Neural progenitor cell (in vitro differentiated cells): ENCODE measurements at regions not wholly inside any gene's neighbourhood (a gene's known extent, or its start where the extent isn't known, plus 50 kb on each side); places are given as distances from the start of the nearest gene placed in this dataset.

Experiments
- EZH2 ChIP-seq: fragments of 200-600 bp; sonication (generic); IDR thresholded peaks from 2 replicates; pipeline ENCODE4 v1.6.1; 2017; ENCODE audit warnings: antibody characterized with exemption, mild to moderate bottlenecking, moderate library complexity
- EZH2phosphoT487 ChIP-seq: fragments of 200-600 bp; sonication (generic); IDR thresholded peaks from 2 replicates; pipeline ENCODE4 v1.6.1; 2017; ENCODE audit warnings: antibody characterized with exemption
- TF ChIP-seq, protein P1 (sequence below): fragments of 200-600 bp; sonication (generic); IDR thresholded peaks from 2 replicates; pipeline ENCODE4 v1.5.1; 2017; ENCODE audit warnings: antibody characterized with exemption, mild to moderate bottlenecking

DNA sequence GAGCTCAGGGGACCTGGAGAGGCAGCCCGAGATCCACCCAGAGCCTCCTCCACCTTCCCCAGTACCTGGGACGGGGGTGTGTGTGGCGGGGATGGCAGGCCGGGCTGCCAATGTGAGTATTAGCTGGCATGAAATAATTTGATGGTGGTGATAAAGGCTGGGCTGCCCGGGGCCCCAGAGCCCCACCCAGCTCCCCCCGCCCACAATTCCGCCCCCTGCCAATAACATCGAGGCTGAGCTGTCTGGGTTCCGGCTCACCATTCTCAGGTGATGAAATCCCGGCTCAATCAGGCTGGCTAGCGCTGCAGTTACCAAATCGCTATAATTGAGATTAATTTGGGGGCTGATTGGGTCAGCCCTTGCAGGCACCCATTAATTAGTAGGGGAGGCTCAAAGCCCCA is 103.8 kb upstream of the CASZ1 start:
- TF ChIP-seq, protein P1, sequence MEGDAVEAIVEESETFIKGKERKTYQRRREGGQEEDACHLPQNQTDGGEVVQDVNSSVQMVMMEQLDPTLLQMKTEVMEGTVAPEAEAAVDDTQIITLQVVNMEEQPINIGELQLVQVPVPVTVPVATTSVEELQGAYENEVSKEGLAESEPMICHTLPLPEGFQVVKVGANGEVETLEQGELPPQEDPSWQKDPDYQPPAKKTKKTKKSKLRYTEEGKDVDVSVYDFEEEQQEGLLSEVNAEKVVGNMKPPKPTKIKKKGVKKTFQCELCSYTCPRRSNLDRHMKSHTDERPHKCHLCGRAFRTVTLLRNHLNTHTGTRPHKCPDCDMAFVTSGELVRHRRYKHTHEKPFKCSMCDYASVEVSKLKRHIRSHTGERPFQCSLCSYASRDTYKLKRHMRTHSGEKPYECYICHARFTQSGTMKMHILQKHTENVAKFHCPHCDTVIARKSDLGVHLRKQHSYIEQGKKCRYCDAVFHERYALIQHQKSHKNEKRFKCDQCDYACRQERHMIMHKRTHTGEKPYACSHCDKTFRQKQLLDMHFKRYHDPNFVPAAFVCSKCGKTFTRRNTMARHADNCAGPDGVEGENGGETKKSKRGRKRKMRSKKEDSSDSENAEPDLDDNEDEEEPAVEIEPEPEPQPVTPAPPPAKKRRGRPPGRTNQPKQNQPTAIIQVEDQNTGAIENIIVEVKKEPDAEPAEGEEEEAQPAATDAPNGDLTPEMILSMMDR, result no peak
- TF ChIP-seq EZH2phosphoT487 (no peak), EZH2 (no peak)
